H1 (cell line): ENCODE measurements at regions not wholly inside any gene's neighbourhood (a gene's known extent, or its start where the extent isn't known, plus 50 kb on each side); places are given as distances from the start of the nearest gene placed in this dataset.
A peak's percentile ranks its signal among the peaks of the same experiment; 100 is the strongest.

ENCODE experiments used
- CTCF ChIA-PET: fragments of 300-600 bp; sonication (Branson Sonifier 250); formaldehyde crosslinking; loops from one replicate; lab custom pipeline; 2021; ENCODE audit not compliant: partially characterized antibody; lab: Charles Lee
- POLR2A ChIA-PET: fragments of 300-600 bp; sonication (Branson Sonifier 250); formaldehyde crosslinking; loops from one replicate; lab custom pipeline; 2021; ENCODE audit warnings: inconsistent platforms; ENCODE audit not compliant: partially characterized antibody; lab: Charles Lee
- DNase-seq, 2 experiments: peaks; one replicate each; pipeline versions ENCODE4 v3.0.0 to v3.0.0-alpha.2; 2010 to 2022; ENCODE audit warnings: low spot score in 2 of 2, low read depth in 1 of 2, mixed read lengths in 1 of 2
- FAIRE-seq: peaks from 2 replicates; lab custom pipeline; 2011; peaks lifted over from hg19 to GRCh38; lab: Jason Lieb, UNC
- H2AFZ ChIP-seq: 2 replicates; pipeline ENCODE4 v1.8.1; 2012; ENCODE audit warnings: low read length, inconsistent platforms
- H2AK5ac ChIP-seq: 2 replicates; pipeline ENCODE4 v1.6.1; 2013; ENCODE audit warnings: low read depth, low read length
- H2BK120ac ChIP-seq: replicated peaks from 2 replicates; pipeline ENCODE3; 2013; ENCODE audit warnings: low read depth, low read length, inconsistent platforms
- H2BK12ac ChIP-seq: 2 replicates; pipeline ENCODE4 v1.6.1; 2013; ENCODE audit warnings: low read depth, low read length
- H2BK15ac ChIP-seq: 2 replicates; pipeline ENCODE4 v1.6.1; 2013; ENCODE audit warnings: low read length
- H2BK20ac ChIP-seq: 2 replicates; pipeline ENCODE4 v1.6.1; 2013; ENCODE audit warnings: low read length
- H2BK5ac ChIP-seq: 2 replicates; pipeline ENCODE4 v1.6.1; 2013; ENCODE audit warnings: low read depth, low read length
- H3K14ac ChIP-seq: 2 replicates; pipeline ENCODE4 v1.6.1; 2013; ENCODE audit warnings: inconsistent platforms; ENCODE audit not compliant: insufficient read length
- H3K18ac ChIP-seq: 2 replicates; pipeline ENCODE4 v1.6.1; 2013; ENCODE audit warnings: low read length; ENCODE audit errors: extremely low read depth
- H3K23ac ChIP-seq: 2 replicates; pipeline ENCODE4 v1.6.1; 2013; ENCODE audit warnings: inconsistent platforms; ENCODE audit not compliant: insufficient read length
- H3K23me2 ChIP-seq: 2 replicates; pipeline ENCODE4 v1.6.1; 2013; ENCODE audit warnings: low read depth, low read length
- H3K27ac ChIP-seq: 2 replicates; pipeline ENCODE4 v1.6.1; 2011; ENCODE audit warnings: low read depth, low read length, inconsistent platforms
- H3K27me3 ChIP-seq, 4 experiments: replicated peaks in 1 of 4; 1 replicate in 1 of 4; 2 replicates in 3 of 4; pipeline versions ENCODE4 v1.6.1 to v1.8.1; 2011 to 2013; ENCODE audit warnings: low read length in 3 of 4, mild to moderate bottlenecking in 3 of 4, inconsistent platforms in 2 of 4, mixed read lengths in 2 of 4, moderate library complexity in 1 of 4; ENCODE audit not compliant: control insufficient read depth in 3 of 4, insufficient read depth in 3 of 4; ENCODE audit errors: extremely low read depth in 1 of 4
- H3K36me3 ChIP-seq, 4 experiments: 2 replicates each; pipeline versions ENCODE4 v1.6.1 to v1.8.1; 2011 to 2013; ENCODE audit warnings: mild to moderate bottlenecking in 4 of 4, low read length in 3 of 4, moderate library complexity in 2 of 4, control low read depth in 1 of 4, inconsistent platforms in 1 of 4; ENCODE audit not compliant: insufficient read depth in 4 of 4, control insufficient read depth in 2 of 4
- H3K4ac ChIP-seq: replicated peaks from 2 replicates; pipeline ENCODE3; 2013; ENCODE audit warnings: low read length, low read depth, mixed read lengths, inconsistent platforms; ENCODE audit not compliant: insufficient read length
- H3K4me1 ChIP-seq, 4 experiments: replicated peaks in 1 of 4; 1 replicate in 1 of 4; 2 replicates in 3 of 4; pipeline versions ENCODE4 v1.6.1 to v1.8.1; 2011 to 2013; ENCODE audit warnings: low read length in 3 of 4, inconsistent platforms in 2 of 4, mixed read lengths in 1 of 4; ENCODE audit not compliant: insufficient read depth in 4 of 4, control insufficient read depth in 3 of 4
- H3K4me2 ChIP-seq, 2 experiments: 2 replicates each; pipeline versions ENCODE4 v1.6.1 to v1.8.1; 2011 to 2013; ENCODE audit warnings: low read depth in 2 of 2, low read length in 2 of 2, control low read depth in 1 of 2, inconsistent platforms in 1 of 2, mild to moderate bottlenecking in 1 of 2; ENCODE audit not compliant: insufficient read depth in 1 of 2
- H3K4me3 ChIP-seq, 4 experiments: fragments of 200-600, 300-600 bp in 1 of 4; sonication (generic), shearing (Covaris generic), sonication (Bioruptor Twin) in 1 of 4; 2 replicates each; pipeline versions ENCODE4 v1.5.1 to v1.8.1; 2011 to 2016; ENCODE audit warnings: low read length in 4 of 4, low read depth in 3 of 4, control low read depth in 2 of 4, inconsistent platforms in 2 of 4, mild to moderate bottlenecking in 2 of 4, mixed read lengths in 1 of 4, moderate library complexity in 1 of 4; ENCODE audit not compliant: insufficient read depth in 2 of 4; ENCODE audit errors: extremely low read depth in 1 of 4
- H3K56ac ChIP-seq: replicated peaks from 2 replicates; pipeline ENCODE3; 2013; ENCODE audit warnings: low read depth, mild to moderate bottlenecking, mixed read lengths, low read length, inconsistent platforms; ENCODE audit not compliant: insufficient read length
- H3K79me1 ChIP-seq: 2 replicates; pipeline ENCODE4 v1.6.1; 2013; ENCODE audit warnings: low read depth, low read length, control low read depth
- H3K79me2 ChIP-seq, 2 experiments: 2 replicates each; pipeline versions ENCODE4 v1.6.1 to v1.8.1; 2012 to 2013; ENCODE audit warnings: low read length in 2 of 2, mild to moderate bottlenecking in 2 of 2, inconsistent platforms in 1 of 2; ENCODE audit not compliant: insufficient read depth in 2 of 2, control insufficient read depth in 1 of 2
- H3K9ac ChIP-seq, 4 experiments: replicated peaks in 1 of 4; 1 replicate in 1 of 4; 2 replicates in 3 of 4; pipeline versions ENCODE4 v1.6.1 to v1.8.1; 2011 to 2013; ENCODE audit warnings: low read depth in 3 of 4, low read length in 3 of 4, control low read depth in 2 of 4, mild to moderate bottlenecking in 2 of 4, moderate library complexity in 2 of 4, inconsistent platforms in 1 of 4; ENCODE audit errors: extremely low read depth in 1 of 4
- H3K9me3 ChIP-seq, 2 experiments: 2 replicates each; pipeline versions ENCODE4 v1.6.1 to v1.8.1; 2012 to 2013; ENCODE audit warnings: mild to moderate bottlenecking in 2 of 2, moderate library complexity in 2 of 2, control low read depth in 1 of 2, inconsistent platforms in 1 of 2, low read depth in 1 of 2, low read length in 1 of 2, mixed read lengths in 1 of 2; ENCODE audit not compliant: insufficient read depth in 2 of 2
- H4K20me1 ChIP-seq, 2 experiments: replicated peaks in 1 of 2; 2 replicates each; pipeline versions ENCODE3 to v1.8.1; 2011 to 2013; ENCODE audit warnings: inconsistent platforms in 2 of 2, low read length in 2 of 2, mild to moderate bottlenecking in 1 of 2; ENCODE audit not compliant: insufficient read depth in 2 of 2, control insufficient read depth in 1 of 2
- H4K5ac ChIP-seq: 2 replicates; pipeline ENCODE4 v1.6.1; 2013; ENCODE audit warnings: low read length, low read depth, mixed read lengths, inconsistent platforms; ENCODE audit not compliant: insufficient read length
- H4K8ac ChIP-seq: 2 replicates; pipeline ENCODE4 v1.8.0; 2013; ENCODE audit warnings: mild to moderate bottlenecking, moderate library complexity, low read length, inconsistent platforms; ENCODE audit not compliant: insufficient read depth; ENCODE audit errors: extremely low read depth
- H4K91ac ChIP-seq: replicated peaks from 2 replicates; pipeline ENCODE3; 2013; ENCODE audit warnings: low read length, mixed read lengths, inconsistent platforms; ENCODE audit not compliant: insufficient read length
- ASH2L ChIP-seq: fragments of 200-600, 300-600 bp; sonication (generic); IDR thresholded peaks from one replicate; pipeline ENCODE4 v1.7.1; 2017; ENCODE audit warnings: low read length
- CBX5 ChIP-seq: fragments of 300-800, 300-1000 bp; sonication (generic); IDR thresholded peaks from 2 replicates; pipeline ENCODE4 v1.7.1; 2016; ENCODE audit warnings: antibody characterized with exemption, low read length, low read depth
- CEBPB ChIP-seq: IDR thresholded peaks from 2 replicates; pipeline ENCODE4 v1.6.1; 2012; ENCODE audit warnings: low read depth, low read length
- KDM5A ChIP-seq: fragments of 200-600 bp; IDR thresholded peaks from 2 replicates; pipeline ENCODE4 v1.7.1; 2012; ENCODE audit warnings: mild to moderate bottlenecking, low read length, inconsistent platforms, mixed read lengths
- SP1 ChIP-seq: IDR thresholded peaks from 2 replicates; pipeline ENCODE4 v1.6.1; 2011; ENCODE audit warnings: low read depth, low read length
- WGBS, 2 experiments: shearing (Covaris generic) in 1 of 2; methylation state at CpG; one replicate each; pipeline versions ENCODE4 v1.1.6 to v1.1.7; 2013 to 2015; ENCODE audit warnings: low lambda C conversion rate in 2 of 2, mixed read lengths in 2 of 2, inconsistent platforms in 1 of 2, low coverage in 1 of 2, missing lambda C conversion rate in 1 of 2; ENCODE audit not compliant: insufficient replicate concordance in 2 of 2, insufficient coverage in 1 of 2, insufficient read length in 1 of 2; ENCODE audit errors: extremely low coverage in 1 of 2, missing lambda C conversion rate in 1 of 2; 5-methylcytosine and 5-hydroxymethylcytosine counted together

DNA sequence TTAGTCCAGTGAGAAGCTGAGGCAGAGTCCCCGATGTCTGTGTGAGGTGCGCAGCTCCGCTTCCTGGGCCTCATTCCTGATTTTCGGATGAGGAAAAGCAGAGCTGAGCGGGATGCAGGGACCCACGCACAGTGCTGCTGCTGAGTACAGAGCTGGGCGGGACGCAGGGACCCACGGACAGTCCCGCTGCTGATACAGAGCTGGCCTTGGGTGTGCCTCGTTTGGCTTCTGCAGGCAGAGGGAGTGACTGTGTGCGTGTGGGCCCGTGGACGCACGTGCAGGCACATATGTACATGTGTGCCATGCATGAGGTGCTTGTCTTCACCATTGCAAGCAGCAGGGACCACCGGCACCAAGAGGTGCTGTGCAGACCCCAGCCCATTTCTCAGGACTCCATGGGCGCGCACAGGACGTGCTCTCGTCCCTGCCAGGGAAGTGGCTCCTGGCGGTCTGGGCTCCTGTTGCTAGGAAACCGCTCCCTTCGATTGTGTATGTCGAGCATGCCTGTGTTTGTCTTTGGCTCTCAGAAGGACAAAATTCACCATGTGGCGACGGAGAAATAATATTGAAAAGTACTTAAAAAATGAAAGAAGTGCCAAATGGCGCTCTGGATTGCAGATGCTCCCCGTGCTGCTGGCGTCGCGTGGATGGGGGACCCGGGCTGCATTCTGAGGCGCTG is 303.8 kb upstream of the MKI67 start:
- no peaks in the 10 kb centered on the region for H4K20me1 ChIP-seq
- H3K36me3 ChIP-seq = no peaks in the 10 kb centered on the region
- ChIA-PET POLR2A (no interaction called here), CTCF (interaction anchor here (0.7 kb wide), 1 partner anchor 162 kb away, joined by 3 read pairs; no protein-coding TSS in a partner anchor)
- FAIRE-seq (no peak), DNase-seq (no peak)
- H3K56ac ChIP-seq = no peak overlapping the region
- no peak for TF ChIP-seq ASH2L
- TF ChIP-seq KDM5A = no peak
- no peak for TF ChIP-seq CBX5
- no peak for TF ChIP-seq CEBPB
- TF ChIP-seq SP1 = no peak
- no peak overlapping the region for H3K4me2 ChIP-seq
- no peak overlapping the region for H2BK20ac ChIP-seq
- peaks cover 0 to 10% (median 3%) of the 10 kb centered on the region in 4 experiments; a peak in 2 of 7 replicates for H3K4me1 ChIP-seq
- H2BK5ac ChIP-seq = peak overlapping the region; percentile 66; the same call in 1 of the 2 replicates
- no peak overlapping the region for H3K23ac ChIP-seq
- 94% methylated on average over 33 of the region's 33 CpGs; no CpG with 5 or more reads in 1 of the 2 experiments for WGBS, 2 experiments
- H3K23me2 ChIP-seq = no peaks in the 10 kb centered on the region
- H3K14ac ChIP-seq = no peak overlapping the region
- H3K27me3 ChIP-seq = no peaks in the 10 kb centered on the region
- peak overlapping the region; percentile 92; the same call in 1 of the 2 replicates for H2BK15ac ChIP-seq
- H3K79me2 ChIP-seq = no peaks in the 10 kb centered on the region
- H3K9ac ChIP-seq = no peak overlapping the region
- H2AK5ac ChIP-seq = 0 out of 2 replicates have a peak overlapping the region, but pooled peaks have one; percentile 54
- H4K91ac ChIP-seq = peak overlapping the region; percentile 77
- peak overlapping the region; percentile 66; the same call in 1 of the 2 replicates for H2AFZ ChIP-seq
- peak overlapping the region; percentile 60; the same call in 1 of the 2 replicates for H4K8ac ChIP-seq
- H3K18ac ChIP-seq = no peak overlapping the region; the same call in 1 of the 2 replicates
- H3K9me3 ChIP-seq = no peaks in the 10 kb centered on the region
- H2BK12ac ChIP-seq = peak overlapping the region; percentile 33; the same call in 1 of the 2 replicates
- no peak overlapping the region for H3K4me3 ChIP-seq
- H3K79me1 ChIP-seq = no peaks in the 10 kb centered on the region
- no peak overlapping the region for H3K27ac ChIP-seq
- no peak overlapping the region for H3K4ac ChIP-seq
- H4K5ac ChIP-seq = no peak overlapping the region
- H2BK120ac ChIP-seq = no peak overlapping the region
